Stomach (tissue), 8 donors: ENCODE measurements at regions not wholly inside any gene's neighbourhood (a gene's known extent, or its start where the extent isn't known, plus 50 kb on each side); places are given as distances from the start of the nearest gene placed in this dataset.

Experiments used
- DNase-seq, 2 donors: peaks; one replicate each; pipeline versions ENCODE4 v3.0.0 to v3.0.0-alpha.2; 2013 to 2019
- H3K27ac ChIP-seq, 5 donors: fragments of 200-600 bp in 4 of 5; sonication (generic) in 4 of 5; one replicate each; pipeline ENCODE4 v1.5.1; 2013 to 2019; ENCODE audit warnings: mild to moderate bottlenecking in 1 of 5, moderate library complexity in 1 of 5
- H3K27me3 ChIP-seq, 3 donors: fragments of 200-600 bp; sonication (generic); one replicate each; pipeline ENCODE4 v1.5.1; 2017 to 2019; ENCODE audit warnings: mixed run types in 1 of 3
- H3K36me3 ChIP-seq, 4 donors: fragments of 200-600 bp; sonication (generic); 1 replicate in 3 of 4; 2 replicates in 1 of 4; pipeline ENCODE4 v1.5.1; 2016 to 2019
- H3K4me1 ChIP-seq, 4 donors: fragments of 200-600 bp; sonication (generic); one replicate each; pipeline ENCODE4 v1.5.1; 2016 to 2019
- H3K4me3 ChIP-seq, 4 donors: fragments of 200-600 bp; sonication (generic) in 3 of 4; one replicate each; pipeline ENCODE4 v1.5.1; 2016 to 2019; ENCODE audit warnings: mild to moderate bottlenecking in 1 of 4
- H3K9me3 ChIP-seq, 4 donors: fragments of 200-600 bp; sonication (generic); one replicate each; pipeline ENCODE4 v1.5.1; 2016 to 2019
- EP300 ChIP-seq: sonication (generic); formaldehyde crosslinking; IDR thresholded peaks from one replicate; pipeline ENCODE4 v1.6.1; 2017; ENCODE audit warnings: antibody characterized with exemption
- POLR2A ChIP-seq, 4 donors: fragments of 450-650 bp; IDR thresholded peaks; one replicate each; pipeline ENCODE4 v1.6.1; 2016; ENCODE audit warnings: antibody characterized with exemption in 4 of 4, control low read depth in 2 of 4, mild to moderate bottlenecking in 1 of 4, moderate library complexity in 1 of 4
- POLR2AphosphoS5 ChIP-seq, 3 donors: sonication (generic); formaldehyde crosslinking; IDR thresholded peaks; one replicate each; pipeline ENCODE4 v1.6.1; 2016; ENCODE audit warnings: antibody characterized with exemption in 3 of 3
- WGBS, 5 donors: extraction: QIAGEN DNeasy Blood & Tissue Kit in 3 of 5; methylation state at CpG; one replicate each; pipeline versions ENCODE4 v1.1.5 to v1.1.7; 2013 to 2018; 5-methylcytosine and 5-hydroxymethylcytosine counted together
- intact Hi-C: fragments of 100-400 bp; cut with DNase I; formaldehyde crosslinking; loops from one replicate; pipeline ENCODE4 v1.15.1; 2023; ENCODE audit warnings: low total_unique reads
- TF ChIP-seq, protein P1 (sequence below), 7 experiments: fragments of 450-650 bp in 4 of 7; fragments of 200-600 bp in 3 of 7; sonication (generic) in 3 of 7; IDR thresholded peaks; one replicate each; pipeline ENCODE4 v1.5.1; 2016 to 2019; ENCODE audit warnings: antibody characterized with exemption in 7 of 7, control low read depth in 2 of 7, mild to moderate bottlenecking in 1 of 7
- donor health status: healthy with polysubstance abuse.
- donor health status: Bipolar disorder and iron deficiency.
- donor health status: healthy.

DNA sequence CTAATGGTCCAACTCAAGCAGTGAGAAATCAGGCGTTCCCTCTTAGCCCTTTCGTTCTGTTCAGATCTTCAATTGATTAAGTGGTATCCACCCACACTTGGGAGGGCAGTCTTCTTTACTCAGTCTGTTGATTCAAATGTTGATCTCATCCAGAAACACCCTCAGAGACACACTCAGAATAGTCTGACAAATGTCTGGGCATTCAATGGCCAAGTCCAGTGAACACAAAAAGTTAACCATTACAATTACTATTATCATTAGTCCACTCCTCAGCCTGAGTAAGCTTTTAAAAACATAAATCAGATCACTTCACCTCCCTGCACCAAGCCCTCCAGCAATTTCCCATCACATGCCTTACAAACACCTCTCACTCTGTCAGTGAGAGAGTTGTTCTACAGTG is 423.2 kb downstream of the RFPL4B start:
- Histone ChIP-seq H3K9me3 (peaks cover 0 to 12% (median 5%) of the 10 kb centered on the region in 4 donors), H3K4me1 (no peaks in the 10 kb centered on the region), H3K36me3 (no peaks in the 10 kb centered on the region), H3K27ac (no peak overlapping the region), H3K27me3 (no peaks in the 10 kb centered on the region), H3K4me3 (no peak overlapping the region)
- intact Hi-C loops = no loop called here
- no peak for DNase-seq
- WGBS, 5 donors = 24 to 72% (median 64%) methylated on average over 2 of the region's 2 CpGs
- TF ChIP-seq POLR2A (IDR thresholded peaks at IDR 0.05) = no peak
- TF ChIP-seq EP300 = no peak
- TF ChIP-seq, protein P1, sequence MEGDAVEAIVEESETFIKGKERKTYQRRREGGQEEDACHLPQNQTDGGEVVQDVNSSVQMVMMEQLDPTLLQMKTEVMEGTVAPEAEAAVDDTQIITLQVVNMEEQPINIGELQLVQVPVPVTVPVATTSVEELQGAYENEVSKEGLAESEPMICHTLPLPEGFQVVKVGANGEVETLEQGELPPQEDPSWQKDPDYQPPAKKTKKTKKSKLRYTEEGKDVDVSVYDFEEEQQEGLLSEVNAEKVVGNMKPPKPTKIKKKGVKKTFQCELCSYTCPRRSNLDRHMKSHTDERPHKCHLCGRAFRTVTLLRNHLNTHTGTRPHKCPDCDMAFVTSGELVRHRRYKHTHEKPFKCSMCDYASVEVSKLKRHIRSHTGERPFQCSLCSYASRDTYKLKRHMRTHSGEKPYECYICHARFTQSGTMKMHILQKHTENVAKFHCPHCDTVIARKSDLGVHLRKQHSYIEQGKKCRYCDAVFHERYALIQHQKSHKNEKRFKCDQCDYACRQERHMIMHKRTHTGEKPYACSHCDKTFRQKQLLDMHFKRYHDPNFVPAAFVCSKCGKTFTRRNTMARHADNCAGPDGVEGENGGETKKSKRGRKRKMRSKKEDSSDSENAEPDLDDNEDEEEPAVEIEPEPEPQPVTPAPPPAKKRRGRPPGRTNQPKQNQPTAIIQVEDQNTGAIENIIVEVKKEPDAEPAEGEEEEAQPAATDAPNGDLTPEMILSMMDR (IDR thresholded peaks at IDR 0.05) = no peak
- no peak for TF ChIP-seq POLR2AphosphoS5 (IDR thresholded peaks at IDR 0.05)

DNA sequence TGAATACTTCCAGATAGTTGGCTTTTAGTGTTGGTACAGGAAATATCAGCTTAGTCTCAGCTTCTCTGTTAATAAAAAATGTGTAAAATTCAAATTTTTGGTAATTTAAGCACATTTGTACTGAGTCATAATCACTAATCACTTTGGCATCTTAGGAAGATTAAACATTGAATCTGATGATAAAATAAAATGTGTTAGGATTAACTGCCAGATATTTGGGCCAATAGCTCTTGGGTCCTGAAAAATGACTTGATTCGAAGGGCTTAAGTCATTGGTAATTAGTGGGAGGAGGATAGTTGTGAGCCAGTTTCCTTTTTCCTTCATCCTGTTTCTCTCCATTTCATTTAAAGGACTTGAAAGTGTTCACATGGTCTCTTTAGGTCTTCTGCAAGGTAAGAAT is 426.1 kb downstream of the RFPL4B start:
- Histone ChIP-seq H3K4me3 (no peak overlapping the region), H3K36me3 (no peaks in the 10 kb centered on the region), H3K4me1 (no peaks in the 10 kb centered on the region), H3K9me3 (peaks cover 0 to 2% (median 0%) of the 10 kb centered on the region in 4 donors), H3K27ac (no peak overlapping the region), H3K27me3 (no peaks in the 10 kb centered on the region)
- intact Hi-C loops = no loop called here
- TF ChIP-seq POLR2A (IDR thresholded peaks at IDR 0.05) (no peak), POLR2AphosphoS5 (IDR thresholded peaks at IDR 0.05) (no peak), EP300 (no peak)
- TF ChIP-seq, protein P1 (IDR thresholded peaks at IDR 0.05) = no peak
- peak in 1 of 2 donors; percentile 11 for DNase-seq
- 0 to 3% (median 0%) methylated on average over 1 of the region's 1 CpG for WGBS, 5 donors

DNA sequence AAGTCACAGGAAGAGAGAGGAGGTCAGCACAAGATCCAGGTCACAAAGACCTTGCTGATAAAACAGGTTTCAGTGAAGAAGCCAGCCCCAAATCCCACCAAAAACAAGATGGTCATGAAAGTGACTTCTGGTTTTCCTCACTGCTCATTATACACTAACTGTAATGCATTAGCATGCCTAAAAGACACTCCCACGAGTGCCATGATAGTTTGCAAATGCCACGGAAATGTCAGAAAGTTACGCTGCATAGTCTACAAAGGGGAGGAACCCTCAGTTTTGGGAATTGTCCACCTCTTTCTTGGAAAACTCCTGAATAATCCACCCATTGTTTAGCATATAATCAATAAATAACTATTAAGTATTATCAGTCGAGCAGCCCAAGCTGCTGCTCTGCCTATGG is 427.2 kb downstream of the RFPL4B start:
- no peak for DNase-seq
- TF ChIP-seq POLR2AphosphoS5 (IDR thresholded peaks at IDR 0.05) (no peak), POLR2A (IDR thresholded peaks at IDR 0.05) (no peak), EP300 (no peak)
- TF ChIP-seq, protein P1 (IDR thresholded peaks at IDR 0.05) = no peak
- intact Hi-C loops = no loop called here
- Histone ChIP-seq H3K27me3 (no peaks in the 10 kb centered on the region), H3K4me3 (no peak overlapping the region), H3K27ac (no peak overlapping the region), H3K4me1 (no peaks in the 10 kb centered on the region), H3K9me3 (no peaks in the 10 kb centered on the region), H3K36me3 (no peaks in the 10 kb centered on the region)
- WGBS, 5 donors = 81 to 89% (median 85%) methylated on average over 4 of the region's 4 CpGs

DNA sequence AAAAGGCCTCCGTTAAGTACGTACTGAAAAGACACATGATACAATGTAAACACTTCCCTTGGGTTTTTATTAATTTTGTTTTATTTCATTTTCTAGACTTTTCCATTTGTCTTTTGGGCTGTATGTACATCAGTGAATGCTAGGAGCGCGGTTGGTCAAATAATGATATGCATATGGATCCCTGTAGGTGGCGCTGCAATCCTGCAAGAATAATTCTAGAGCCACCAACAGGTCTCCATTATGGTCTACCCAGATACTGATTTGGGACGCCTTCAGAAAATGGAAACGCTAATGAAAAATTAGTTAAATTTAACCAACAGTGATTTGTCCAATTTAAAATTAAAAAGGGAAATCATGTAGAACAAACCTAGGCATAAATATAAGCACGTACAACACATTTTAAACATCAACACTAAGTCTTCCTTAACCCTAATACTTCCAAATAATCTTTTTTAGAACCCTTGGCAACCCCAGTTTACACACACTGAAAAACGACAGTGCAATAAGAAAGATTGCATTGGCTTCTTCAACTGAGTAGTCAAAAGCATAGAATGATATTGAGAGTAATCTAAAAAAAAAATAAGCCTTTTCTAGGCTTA is 433.5 kb downstream of the RFPL4B start:
- TF ChIP-seq EP300 (no peak), POLR2AphosphoS5 (IDR thresholded peaks at IDR 0.05) (peak in 1 of 3 donors; percentile 13), POLR2A (IDR thresholded peaks at IDR 0.05) (no peak)
- TF ChIP-seq, protein P1 (IDR thresholded peaks at IDR 0.05) = peak in 5 of 7 experiments; percentile 69 to 84 (median 79)
- WGBS, 5 donors = 12 to 21% (median 16%) methylated on average over 9 of the region's 9 CpGs
- intact Hi-C loops = loop anchor here (10.0 kb wide), 1 partner anchor 1124 kb away; no protein-coding TSS in a partner anchor

More for the DNA sequence above, 433.5 kb downstream of the RFPL4B start:
- Histone ChIP-seq H3K36me3 (no peaks in the 10 kb centered on the region), H3K4me3 (no peak overlapping the region), H3K4me1 (no peaks in the 10 kb centered on the region), H3K27me3 (no peaks in the 10 kb centered on the region), H3K9me3 (no peaks in the 10 kb centered on the region), H3K27ac (no peak overlapping the region)
- DNase-seq = peak; percentile 73 to 91
